K562 (cell line): ENCODE measurements at regions not wholly inside any gene's neighbourhood (a gene's known extent, or its start where the extent isn't known, plus 50 kb on each side); places are given as distances from the start of the nearest gene placed in this dataset.

Experiments
- BRD9 ChIP-seq: fragments of 450-650 bp; IDR thresholded peaks from 2 replicates; pipeline ENCODE4 v1.6.1; 2018; ENCODE audit warnings: low read depth; ENCODE audit not compliant: partially characterized antibody
- CHAMP1 ChIP-seq: fragments of 450-650 bp; IDR thresholded peaks from 2 replicates; pipeline ENCODE4 v1.6.1; 2016; ENCODE audit warnings: mild to moderate bottlenecking
- CREB3L1 ChIP-seq: fragments of 450-650 bp; IDR thresholded peaks from 2 replicates; pipeline ENCODE4 v1.6.1; 2014; ENCODE audit warnings: low read depth, mild to moderate bottlenecking, moderate library complexity, borderline replicate concordance
- ELF1 ChIP-seq: fragments of 200-800 bp; sonication (Bioruptor generic); IDR thresholded peaks from 2 replicates; pipeline ENCODE4 v1.6.1; 2016; ENCODE audit warnings: missing genetic modification characterization, missing compliant biosample characterization
- ESRRA ChIP-seq: fragments of 450-650 bp; IDR thresholded peaks from 2 replicates; pipeline ENCODE4 v1.6.1; 2014; ENCODE audit warnings: low read depth, mild to moderate bottlenecking, moderate library complexity, borderline replicate concordance
- FOXO4 ChIP-seq: fragments of 450-650 bp; formaldehyde crosslinking; IDR thresholded peaks from 2 replicates; pipeline ENCODE4 v1.4.0; 2020; ENCODE audit warnings: mild to moderate bottlenecking, moderate library complexity
- ID3 ChIP-seq, 2 experiments: fragments of 250-450 bp in 1 of 2; fragments of 450-650 bp in 1 of 2; sonication (Bioruptor Pico) in 1 of 2; IDR thresholded peaks; 2 replicates each; pipeline versions ENCODE4 v1.6.1 to v1.8.0; 2016 to 2021; ENCODE audit warnings: mild to moderate bottlenecking in 2 of 2, moderate library complexity in 2 of 2, missing compliant biosample characterization in 1 of 2, missing genetic modification characterization in 1 of 2
- MCM3 ChIP-seq: fragments of 450-650 bp; IDR thresholded peaks from 2 replicates; pipeline ENCODE4 v1.6.1; 2016
- NR3C1 ChIP-seq: sonication (generic); formaldehyde crosslinking; IDR thresholded peaks from 2 replicates; pipeline ENCODE4 v1.8.1; 2022; ENCODE audit warnings: missing genetic modification reagents
- PHF8 ChIP-seq: fragments of 200-600 bp; sonication (generic); IDR thresholded peaks from 2 replicates; pipeline ENCODE4 v1.6.1; 2012; ENCODE audit warnings: mixed run types, mild to moderate bottlenecking, inconsistent platforms, low read length, moderate library complexity, borderline replicate concordance
- PPARD ChIP-seq: fragments of 250-450 bp; sonication (Bioruptor Pico); IDR thresholded peaks from 2 replicates; pipeline ENCODE4 v1.8.0; 2022; ENCODE audit warnings: inconsistent platforms, mild to moderate bottlenecking, moderate library complexity
- SETDB1 ChIP-seq: IDR thresholded peaks from one replicate; pipeline ENCODE4 v1.6.1; 2012; ENCODE audit warnings: low read length, control low read depth, inconsistent platforms
- SRSF3 ChIP-seq: fragments of 200-400 bp; formaldehyde crosslinking; IDR thresholded peaks from 2 replicates; pipeline ENCODE4 v1.6.1; 2016; ENCODE audit warnings: mild to moderate bottlenecking, low read length, moderate library complexity; ENCODE audit not compliant: insufficient read depth
- TBL1XR1 ChIP-seq, 2 experiments: IDR thresholded peaks; 2 replicates each; pipeline ENCODE4 v1.6.1; 2012; ENCODE audit warnings: improper control_type of control experiment in 2 of 2, low read length in 2 of 2, mild to moderate bottlenecking in 1 of 2
- TFE3 ChIP-seq: fragments of 450-650 bp; formaldehyde crosslinking; IDR thresholded peaks from 2 replicates; pipeline ENCODE4 v1.4.0; 2020; ENCODE audit warnings: mild to moderate bottlenecking, mixed read lengths
- TGIF2 ChIP-seq: sonication (generic); formaldehyde crosslinking; IDR thresholded peaks from 2 replicates; pipeline ENCODE4 v1.8.1; 2022; ENCODE audit warnings: mild to moderate bottlenecking, missing genetic modification reagents, moderate library complexity
- U2AF1 ChIP-seq: fragments of 200-400 bp; formaldehyde crosslinking; optimal IDR thresholded peaks from 2 replicates; pipeline ENCODE3; 2017; ENCODE audit warnings: mild to moderate bottlenecking, low read depth, low read length, moderate library complexity
- ZC3H11A ChIP-seq: IDR thresholded peaks from 2 replicates; pipeline ENCODE4 v1.6.1; 2012; ENCODE audit warnings: low read depth, low read length, improper control_type of control experiment
- ZC3H8 ChIP-seq: fragments of 450-650 bp; IDR thresholded peaks from 2 replicates; pipeline ENCODE4 v1.6.1; 2017
- ZNF124 ChIP-seq: sonication (generic); formaldehyde crosslinking; IDR thresholded peaks from 2 replicates; pipeline ENCODE4 v1.8.1; 2022; ENCODE audit warnings: missing genetic modification reagents
- ZNF3 ChIP-seq: fragments of 250-450 bp; sonication (Bioruptor Pico); IDR thresholded peaks from 2 replicates; pipeline ENCODE4 v1.5.0; 2021; ENCODE audit warnings: mild to moderate bottlenecking, moderate library complexity

- TF ChIP-seq CREB3L1 (no peak), SRSF3 (no peak), ELF1 (tag) (no peak), ZC3H8 (no peak), TBL1XR1 (IDR thresholded peaks at IDR 0.05; ENCODE audit: low read length in 2 of 2) (no peak), ZNF124 (no peak), SETDB1 (no peak), CHAMP1 (peak; percentile 64; the same call in 1 of the 2 replicates), ZC3H11A (no peak), ZNF3 (no peak), FOXO4 (CRISPR knock-in tag) (no peak), TGIF2 (CRISPR knock-in tag) (no peak), ID3 (CRISPR knock-in tag; IDR thresholded peaks at IDR 0.05) (no peak), ID3 (tag; IDR thresholded peaks at IDR 0.05) (no peak), PPARD (CRISPR knock-in tag) (no peak), TFE3 (CRISPR knock-in tag) (no peak), U2AF1 (no peak), PHF8 (peak; percentile 52; the same call in 1 of the 2 replicates), ESRRA (no peak), NR3C1 (no peak), MCM3 (no peak), BRD9 (peak; percentile 48)
Measured at GRCh38 chr6:26251354-26252076, 113.5 kb upstream of the BTN3A2 start (continued).
